GM21367 (cell line): ENCODE measurements at regions not wholly inside any gene's neighbourhood (a gene's known extent, or its start where the extent isn't known, plus 50 kb on each side); places are given as distances from the start of the nearest gene placed in this dataset.

Experiments used
- ATAC-seq: cut with Tn5 transposase; IDR thresholded peaks from one replicate; pipeline ENCODE4 v1.9.1; 2021; ENCODE audit not compliant: unreplicated experiment

GRCh38 chr10:8227246-8227645 lies 172.8 kb downstream of the GATA3 start:
- ATAC-seq: no peak

GRCh38 chr10:8229153-8229552 lies 174.7 kb downstream of the GATA3 start:
- no peak for ATAC-seq

- no peak for ATAC-seq
Measured at GRCh38 chr10:8230902-8231301, 176.4 kb downstream of the GATA3 start.

- ATAC-seq: no peak
Measured at GRCh38 chr10:8233049-8233448, 178.6 kb downstream of the GATA3 start.

- ATAC-seq: no peak
Measured at GRCh38 chr10:8233832-8234259, 179.4 kb downstream of the GATA3 start.

- ATAC-seq: no peak
Measured at GRCh38 chr10:8235253-8236027, 181.0 kb downstream of the GATA3 start.

GRCh38 chr10:8238986-8239385 lies 184.5 kb downstream of the GATA3 start:
- ATAC-seq: no peak

GRCh38 chr10:8240861-8241260 lies 186.4 kb downstream of the GATA3 start:
- no peak for ATAC-seq

GRCh38 chr10:8242295-8242872 lies 187.9 kb downstream of the GATA3 start:
- no peak for ATAC-seq

GRCh38 chr10:8245131-8245813 lies 190.8 kb downstream of the GATA3 start:
- no peak for ATAC-seq

- ATAC-seq: no peak
Measured at GRCh38 chr10:8245814-8246142, 191.3 kb downstream of the GATA3 start.

GRCh38 chr10:8246548-8246947 lies 192.1 kb downstream of the GATA3 start:
- ATAC-seq: no peak

- ATAC-seq: no peak
Measured at GRCh38 chr10:8247191-8247590, 192.7 kb downstream of the GATA3 start.

- ATAC-seq: no peak
Measured at GRCh38 chr10:8248868-8249267, 194.4 kb downstream of the GATA3 start.

GRCh38 chr10:8254350-8254749 lies 199.9 kb downstream of the GATA3 start:
- ATAC-seq: no peak

GRCh38 chr10:8255301-8255700 lies 200.8 kb downstream of the GATA3 start:
- no peak for ATAC-seq

GRCh38 chr10:8260645-8261044 lies 206.2 kb downstream of the GATA3 start:
- ATAC-seq: no peak

- ATAC-seq: no peak
Measured at GRCh38 chr10:8262317-8262716, 207.8 kb downstream of the GATA3 start.

GRCh38 chr10:8269976-8270375 lies 215.5 kb downstream of the GATA3 start:
- no peak for ATAC-seq

GRCh38 chr10:8272794-8273425 lies 218.4 kb downstream of the GATA3 start:
- ATAC-seq: no peak

GRCh38 chr10:8273749-8274148 lies 219.3 kb downstream of the GATA3 start:
- no peak for ATAC-seq

GRCh38 chr10:8275911-8276310 lies 221.4 kb downstream of the GATA3 start:
- ATAC-seq: no peak
